ENCODE measurements at regions not wholly inside any gene's neighbourhood (a gene's known extent, or its start where the extent isn't known, plus 50 kb on each side); places are given as distances from the start of the nearest gene placed in this dataset.

DNA sequence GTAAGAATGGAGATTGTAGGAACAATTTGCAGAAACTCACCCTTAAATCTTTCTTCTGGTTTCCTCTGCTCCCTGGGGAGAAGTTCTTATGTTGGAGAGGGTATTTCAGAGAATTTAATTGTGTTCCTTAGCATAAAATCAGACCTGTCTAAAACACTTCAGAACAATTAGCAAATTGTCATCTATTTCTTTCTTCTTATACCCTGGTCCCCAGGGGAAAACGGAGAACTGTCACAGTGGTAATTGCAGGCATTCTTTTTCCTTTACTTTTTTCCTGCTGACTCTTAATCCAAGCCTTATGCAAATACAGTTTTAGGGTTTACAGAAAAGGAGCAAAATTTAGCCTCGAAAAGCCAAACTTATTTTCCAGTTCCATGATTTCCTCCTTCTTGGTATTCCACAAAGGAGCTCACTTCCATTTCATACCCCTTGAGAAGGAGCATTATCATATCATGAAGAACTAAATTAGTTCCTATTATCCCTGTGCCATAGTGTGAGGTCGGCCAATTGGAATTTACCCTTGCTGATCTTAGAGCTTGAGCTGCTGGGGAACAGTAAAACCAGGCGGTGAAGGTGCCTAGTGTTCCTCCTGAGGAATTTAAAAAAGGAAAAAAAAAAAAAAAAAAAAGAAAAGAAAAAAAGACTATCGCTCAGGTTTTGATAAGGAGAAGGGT is 173.8 kb downstream of the IL15 start:
- ChIA-PET CTCF (no interaction called here), POLR2A (no interaction called here)
- TF ChIP-seq, protein P1, sequence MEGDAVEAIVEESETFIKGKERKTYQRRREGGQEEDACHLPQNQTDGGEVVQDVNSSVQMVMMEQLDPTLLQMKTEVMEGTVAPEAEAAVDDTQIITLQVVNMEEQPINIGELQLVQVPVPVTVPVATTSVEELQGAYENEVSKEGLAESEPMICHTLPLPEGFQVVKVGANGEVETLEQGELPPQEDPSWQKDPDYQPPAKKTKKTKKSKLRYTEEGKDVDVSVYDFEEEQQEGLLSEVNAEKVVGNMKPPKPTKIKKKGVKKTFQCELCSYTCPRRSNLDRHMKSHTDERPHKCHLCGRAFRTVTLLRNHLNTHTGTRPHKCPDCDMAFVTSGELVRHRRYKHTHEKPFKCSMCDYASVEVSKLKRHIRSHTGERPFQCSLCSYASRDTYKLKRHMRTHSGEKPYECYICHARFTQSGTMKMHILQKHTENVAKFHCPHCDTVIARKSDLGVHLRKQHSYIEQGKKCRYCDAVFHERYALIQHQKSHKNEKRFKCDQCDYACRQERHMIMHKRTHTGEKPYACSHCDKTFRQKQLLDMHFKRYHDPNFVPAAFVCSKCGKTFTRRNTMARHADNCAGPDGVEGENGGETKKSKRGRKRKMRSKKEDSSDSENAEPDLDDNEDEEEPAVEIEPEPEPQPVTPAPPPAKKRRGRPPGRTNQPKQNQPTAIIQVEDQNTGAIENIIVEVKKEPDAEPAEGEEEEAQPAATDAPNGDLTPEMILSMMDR (IDR thresholded peaks at IDR 0.05): no peak
- no peak for TF ChIP-seq EZH2 (IDR thresholded peaks at IDR 0.05; ENCODE audit: borderline replicate concordance, insufficient read depth, low read depth, low read length, poor library complexity, severe bottlenecking)
- no peaks in the 10 kb centered on the region for H3K36me3 ChIP-seq (replicated peaks in 1 of 2; ENCODE audit: control extremely low read depth in 1 of 2, control insufficient read depth in 1 of 2, extremely low read depth in 1 of 2, insufficient read depth in 2 of 2, low read length in 1 of 2)
- H3K4me3 ChIP-seq (ENCODE audit: control extremely low read depth in 1 of 5, extremely low read depth in 1 of 5, insufficient read depth in 1 of 5, low read depth in 2 of 5, low read length in 4 of 5): no peak overlapping the region
- Mint-ChIP-seq H3K4me3 (no peak overlapping the region), H3K9me3 (ENCODE audit: insufficient read depth) (no peaks in the 10 kb centered on the region), H3K27ac (no peak overlapping the region), H3K27me3 (no peaks in the 10 kb centered on the region), H3K4me1 (no peaks in the 10 kb centered on the region)
- H2AFZ ChIP-seq (ENCODE audit: insufficient read depth, low read depth, low read length, poor library complexity, severe bottlenecking): no peak overlapping the region
- WGBS (ENCODE audit: insufficient coverage): 100% methylated on average over 1 of the region's 5 CpGs
- no peaks in the 10 kb centered on the region for H3K27me3 ChIP-seq (replicated peaks in 1 of 4; ENCODE audit: control extremely low read depth in 1 of 4, control insufficient read depth in 3 of 4, insufficient read depth in 4 of 4, low read length in 3 of 4)
- intact Hi-C loops (cut with micrococcal nuclease): no loop called here
- H3K9me3 ChIP-seq (ENCODE audit: control extremely low read depth in 1 of 3, control insufficient read depth in 2 of 3, insufficient read depth in 1 of 3, low read length in 2 of 3): no peaks in the 10 kb centered on the region
- H4K20me1 ChIP-seq (ENCODE audit: control insufficient read depth, insufficient read depth, low read length, poor library complexity, severe bottlenecking): no peaks in the 10 kb centered on the region
- no peak for DNase-seq
- H3K9ac ChIP-seq (ENCODE audit: low read length): no peak overlapping the region
- H3K79me2 ChIP-seq (ENCODE audit: control insufficient read depth, insufficient read depth, low read length): no peaks in the 10 kb centered on the region
- H3K4me2 ChIP-seq (replicated peaks; ENCODE audit: low read depth, low read length, poor library complexity, severe bottlenecking): no peak overlapping the region
- H3K4me1 ChIP-seq (ENCODE audit: control insufficient read depth in 2 of 2, insufficient read depth in 2 of 2, low read length in 2 of 2): no peaks in the 10 kb centered on the region
- no peak for ATAC-seq (ENCODE audit: low read depth)
- no peak overlapping the region for H3K27ac ChIP-seq (ENCODE audit: low read length in 2 of 2)

DNA sequence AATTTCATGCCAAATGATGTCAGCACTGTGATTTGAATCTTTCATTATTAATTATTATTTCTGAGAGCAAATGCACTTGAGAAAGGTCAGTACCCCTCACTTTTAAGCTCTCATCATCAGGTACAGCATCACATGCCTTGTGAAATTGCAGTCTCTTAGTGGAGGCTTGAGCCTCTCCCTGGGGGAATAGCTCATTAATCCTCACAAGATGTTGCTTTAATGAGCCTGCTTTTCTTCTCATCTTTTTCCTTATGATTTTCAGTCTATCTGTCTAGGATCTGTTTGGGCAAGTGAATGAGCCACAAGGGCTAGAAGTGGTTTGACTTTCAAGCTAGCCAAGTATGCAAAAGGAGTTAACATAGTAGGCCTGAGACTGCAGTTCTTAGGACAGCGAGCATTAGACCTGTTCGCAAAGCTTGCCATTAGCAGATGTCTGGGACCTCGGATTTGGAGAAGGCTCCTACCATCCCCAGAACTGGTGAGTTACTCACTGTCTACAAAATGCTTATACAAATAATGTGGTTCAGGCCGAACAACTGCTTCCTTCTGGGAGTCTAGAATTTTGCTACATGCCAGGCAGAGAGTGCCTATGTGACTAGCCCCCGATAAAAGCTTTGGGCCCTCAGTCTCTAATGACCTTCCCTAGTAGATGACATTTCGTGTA is 174.5 kb downstream of the IL15 start:
- Mint-ChIP-seq H3K27ac (no peak overlapping the region), H3K4me1 (no peaks in the 10 kb centered on the region), H3K9me3 (ENCODE audit: insufficient read depth) (no peaks in the 10 kb centered on the region), H3K4me3 (no peak overlapping the region), H3K27me3 (no peaks in the 10 kb centered on the region)
- intact Hi-C loops (cut with micrococcal nuclease): no loop called here
- Histone ChIP-seq H4K20me1 (ENCODE audit: control insufficient read depth, insufficient read depth, low read length, poor library complexity, severe bottlenecking) (no peaks in the 10 kb centered on the region), H3K36me3 (replicated peaks in 1 of 2; ENCODE audit: control extremely low read depth in 1 of 2, control insufficient read depth in 1 of 2, extremely low read depth in 1 of 2, insufficient read depth in 2 of 2, low read length in 1 of 2) (no peaks in the 10 kb centered on the region), H3K4me2 (replicated peaks; ENCODE audit: low read depth, low read length, poor library complexity, severe bottlenecking) (no peak overlapping the region), H3K4me3 (ENCODE audit: control extremely low read depth in 1 of 5, extremely low read depth in 1 of 5, insufficient read depth in 1 of 5, low read depth in 2 of 5, low read length in 4 of 5) (no peak overlapping the region), H3K27me3 (replicated peaks in 1 of 4; ENCODE audit: control extremely low read depth in 1 of 4, control insufficient read depth in 3 of 4, insufficient read depth in 4 of 4, low read length in 3 of 4) (no peaks in the 10 kb centered on the region), H3K27ac (ENCODE audit: low read length in 2 of 2) (no peak overlapping the region), H2AFZ (ENCODE audit: insufficient read depth, low read depth, low read length, poor library complexity, severe bottlenecking) (no peak overlapping the region), H3K79me2 (ENCODE audit: control insufficient read depth, insufficient read depth, low read length) (no peaks in the 10 kb centered on the region), H3K9me3 (ENCODE audit: control extremely low read depth in 1 of 3, control insufficient read depth in 2 of 3, insufficient read depth in 1 of 3, low read length in 2 of 3) (no peaks in the 10 kb centered on the region), H3K4me1 (ENCODE audit: control insufficient read depth in 2 of 2, insufficient read depth in 2 of 2, low read length in 2 of 2) (no peaks in the 10 kb centered on the region), H3K9ac (ENCODE audit: low read length) (no peak overlapping the region)
- no peak for TF ChIP-seq EZH2 (IDR thresholded peaks at IDR 0.05; ENCODE audit: borderline replicate concordance, insufficient read depth, low read depth, low read length, poor library complexity, severe bottlenecking)
- TF ChIP-seq, protein P1 (IDR thresholded peaks at IDR 0.05): no peak
- ChIA-PET CTCF (no interaction called here), POLR2A (no interaction called here)
- ATAC-seq (ENCODE audit: low read depth) (no peak), DNase-seq (no peak)
- WGBS (ENCODE audit: insufficient coverage): 100% methylated on average over 4 of the region's 6 CpGs
